ENCODE measurements at regions not wholly inside any gene's neighbourhood (a gene's known extent, or its start where the extent isn't known, plus 50 kb on each side); places are given as distances from the start of the nearest gene placed in this dataset.

DNA sequence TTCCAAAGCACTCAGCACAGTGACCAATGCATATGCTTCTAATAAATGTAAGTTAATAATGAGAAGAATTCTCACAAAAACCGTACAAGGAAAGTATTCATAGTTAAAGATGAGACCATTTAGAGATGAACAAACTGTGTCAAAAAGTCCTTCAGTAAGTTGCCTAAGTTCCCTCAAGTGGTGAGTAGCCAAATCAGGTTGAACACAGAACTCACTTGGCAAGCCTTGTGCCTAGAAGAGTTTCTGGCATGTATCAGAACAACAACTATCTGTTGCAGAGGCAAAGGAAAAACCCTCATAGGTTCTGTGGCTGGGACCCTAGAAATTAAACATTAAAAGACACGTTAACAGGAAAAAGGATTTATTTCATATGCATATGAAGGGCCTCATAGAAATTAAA, 129.6 kb upstream of the DOK5 start:
- no peak overlapping the region for H2AFZ ChIP-seq (ENCODE audit: low read length)
- H3K4me1 ChIP-seq (ENCODE audit: insufficient read depth, low read length): 0 out of 2 replicates have a peak, but pooled peaks cover under 1% of the 10 kb centered on the region
- no peaks in the 10 kb centered on the region for H4K20me1 ChIP-seq (ENCODE audit: insufficient read depth, low read length)
- ATAC-seq (no peak), FAIRE-seq (no peak), DNase-seq (ENCODE audit: low spot score) (no peak)
- intact Hi-C loops (cut with micrococcal nuclease; ENCODE audit: unreplicated experiment) (no loop called here), in situ Hi-C loops (cut with HindIII; ENCODE audit: extremely low pct_ligation_motif_present, low pct_unique_long_range_greater_than_20kb) (no loop called here)
- ChIA-PET CTCF (ENCODE audit: low intra/inter-chr PET ratio, low total read pairs) (no interaction called here), POLR2A (no interaction called here)
- WGBS (ENCODE audit: low lambda C conversion rate): 0% methylated on average over 2 of the region's 2 CpGs
- no peaks in the 10 kb centered on the region for H3K9me3 ChIP-seq (ENCODE audit: low read length)
- H3K27ac ChIP-seq (ENCODE audit: extremely low read length, insufficient read depth, low read length): no peak overlapping the region
- H3K36me3 ChIP-seq (replicated peaks in 1 of 2; ENCODE audit: control insufficient read depth in 1 of 2, insufficient read depth in 2 of 2, low read length in 2 of 2): no peaks in the 10 kb centered on the region
- H3K4me2 ChIP-seq (ENCODE audit: low read depth, low read length): no peak overlapping the region
- BruUV-seq (replicated peaks): no TSS peak
- H3K9ac ChIP-seq (ENCODE audit: insufficient read depth, low read depth, low read length): no peak overlapping the region
- H3K79me2 ChIP-seq (ENCODE audit: insufficient read depth, low read length): no peaks in the 10 kb centered on the region
- no peak overlapping the region for H3K4me3 ChIP-seq (replicated peaks in 1 of 3; ENCODE audit: insufficient read depth in 1 of 3, low read depth in 2 of 3, low read length in 3 of 3)
- TF ChIP-seq, protein P1, sequence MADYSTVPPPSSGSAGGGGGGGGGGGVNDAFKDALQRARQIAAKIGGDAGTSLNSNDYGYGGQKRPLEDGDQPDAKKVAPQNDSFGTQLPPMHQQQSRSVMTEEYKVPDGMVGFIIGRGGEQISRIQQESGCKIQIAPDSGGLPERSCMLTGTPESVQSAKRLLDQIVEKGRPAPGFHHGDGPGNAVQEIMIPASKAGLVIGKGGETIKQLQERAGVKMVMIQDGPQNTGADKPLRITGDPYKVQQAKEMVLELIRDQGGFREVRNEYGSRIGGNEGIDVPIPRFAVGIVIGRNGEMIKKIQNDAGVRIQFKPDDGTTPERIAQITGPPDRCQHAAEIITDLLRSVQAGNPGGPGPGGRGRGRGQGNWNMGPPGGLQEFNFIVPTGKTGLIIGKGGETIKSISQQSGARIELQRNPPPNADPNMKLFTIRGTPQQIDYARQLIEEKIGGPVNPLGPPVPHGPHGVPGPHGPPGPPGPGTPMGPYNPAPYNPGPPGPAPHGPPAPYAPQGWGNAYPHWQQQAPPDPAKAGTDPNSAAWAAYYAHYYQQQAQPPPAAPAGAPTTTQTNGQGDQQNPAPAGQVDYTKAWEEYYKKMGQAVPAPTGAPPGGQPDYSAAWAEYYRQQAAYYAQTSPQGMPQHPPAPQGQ (CRISPR knock-in tag; IDR thresholded peaks at IDR 0.05; ENCODE audit: borderline replicate concordance): no peak
- TF ChIP-seq, protein P2, sequence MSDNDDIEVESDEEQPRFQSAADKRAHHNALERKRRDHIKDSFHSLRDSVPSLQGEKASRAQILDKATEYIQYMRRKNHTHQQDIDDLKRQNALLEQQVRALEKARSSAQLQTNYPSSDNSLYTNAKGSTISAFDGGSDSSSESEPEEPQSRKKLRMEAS (IDR thresholded peaks at IDR 0.05): no peak
- TF ChIP-seq ZNF703 (CRISPR knock-in tag; IDR thresholded peaks at IDR 0.05; ENCODE audit: borderline replicate concordance) (no peak), HOXD1 (CRISPR knock-in tag; IDR thresholded peaks at IDR 0.05) (no peak)
- H3K27me3 ChIP-seq (ENCODE audit: control insufficient read depth in 1 of 2, insufficient read depth in 2 of 2, low read length in 2 of 2): no peaks in the 10 kb centered on the region

DNA sequence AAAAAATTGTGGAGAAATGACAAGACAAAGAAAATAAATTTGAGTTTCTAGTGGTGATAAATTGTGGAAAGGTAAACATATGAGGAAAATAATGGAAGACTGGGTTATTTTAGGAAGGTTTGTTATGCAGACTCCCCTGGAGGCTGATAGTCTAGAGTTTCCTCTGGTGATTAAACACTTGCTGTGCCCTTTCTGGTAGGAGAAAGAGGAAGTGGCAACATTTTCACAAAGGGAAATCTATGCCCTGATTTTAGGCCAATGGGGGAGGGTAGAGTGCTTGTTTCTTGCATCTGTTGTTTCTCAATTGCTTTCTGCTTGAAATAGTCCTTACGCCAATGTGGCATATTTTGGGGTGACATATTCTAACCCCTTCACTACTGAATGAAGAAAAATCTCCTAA, 129.1 kb upstream of the DOK5 start:
- POLR2A ChIA-PET: no interaction called here
- no peak for TF ChIP-seq ZNF225 (CRISPR knock-in tag; IDR thresholded peaks at IDR 0.05)
- TF ChIP-seq, protein P3, sequence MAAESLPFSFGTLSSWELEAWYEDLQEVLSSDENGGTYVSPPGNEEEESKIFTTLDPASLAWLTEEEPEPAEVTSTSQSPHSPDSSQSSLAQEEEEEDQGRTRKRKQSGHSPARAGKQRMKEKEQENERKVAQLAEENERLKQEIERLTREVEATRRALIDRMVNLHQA (CRISPR knock-in tag; IDR thresholded peaks at IDR 0.05): no peak
- TF ChIP-seq RAD21 (CRISPR knock-in tag; IDR thresholded peaks at IDR 0.05): no peak
- TF ChIP-seq, protein P4, sequence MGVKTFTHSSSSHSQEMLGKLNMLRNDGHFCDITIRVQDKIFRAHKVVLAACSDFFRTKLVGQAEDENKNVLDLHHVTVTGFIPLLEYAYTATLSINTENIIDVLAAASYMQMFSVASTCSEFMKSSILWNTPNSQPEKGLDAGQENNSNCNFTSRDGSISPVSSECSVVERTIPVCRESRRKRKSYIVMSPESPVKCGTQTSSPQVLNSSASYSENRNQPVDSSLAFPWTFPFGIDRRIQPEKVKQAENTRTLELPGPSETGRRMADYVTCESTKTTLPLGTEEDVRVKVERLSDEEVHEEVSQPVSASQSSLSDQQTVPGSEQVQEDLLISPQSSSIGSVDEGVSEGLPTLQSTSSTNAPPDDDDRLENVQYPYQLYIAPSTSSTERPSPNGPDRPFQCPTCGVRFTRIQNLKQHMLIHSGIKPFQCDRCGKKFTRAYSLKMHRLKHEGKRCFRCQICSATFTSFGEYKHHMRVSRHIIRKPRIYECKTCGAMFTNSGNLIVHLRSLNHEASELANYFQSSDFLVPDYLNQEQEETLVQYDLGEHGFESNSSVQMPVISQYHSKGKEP (CRISPR knock-in tag; IDR thresholded peaks at IDR 0.05): no peak
- TF ChIP-seq FLYWCH1 (CRISPR knock-in tag; IDR thresholded peaks at IDR 0.05): no peak
- no peak for TF ChIP-seq HMG20B (CRISPR knock-in tag; conservative IDR thresholded peaks at IDR 0.05)
- no peak for TF ChIP-seq SALL2 (CRISPR knock-in tag; IDR thresholded peaks at IDR 0.05)
- no peak for TF ChIP-seq ARNT2 (CRISPR knock-in tag; IDR thresholded peaks at IDR 0.05; ENCODE audit: low read depth)
- TF ChIP-seq SOX13 (IDR thresholded peaks at IDR 0.05): no peak
- TF ChIP-seq SOX13 (CRISPR knock-in tag; conservative IDR thresholded peaks at IDR 0.05 in 1 of 2, IDR thresholded peaks at IDR 0.05 in 1 of 2): no peak
- no peak for TF ChIP-seq ZNF124 (CRISPR knock-in tag; IDR thresholded peaks at IDR 0.05)

More for the DNA sequence above, 129.1 kb upstream of the DOK5 start:
- H3K9me3 ChIP-seq (ENCODE audit: low read length): no peaks in the 10 kb centered on the region
- in situ Hi-C loops (cut with HindIII; ENCODE audit: extremely low pct_ligation_motif_present, low pct_unique_long_range_greater_than_20kb): no loop called here
- H2AFZ ChIP-seq (ENCODE audit: low read length): no peak overlapping the region
- no peak for FAIRE-seq
- no peak overlapping the region for H3K4me3 ChIP-seq (replicated peaks in 1 of 3; ENCODE audit: insufficient read depth in 1 of 3, low read depth in 2 of 3, low read length in 3 of 3)
- no peaks in the 10 kb centered on the region for H4K20me1 ChIP-seq (ENCODE audit: insufficient read depth, low read length)
- no peaks in the 10 kb centered on the region for H3K79me2 ChIP-seq (ENCODE audit: insufficient read depth, low read length)
- H3K27ac ChIP-seq (ENCODE audit: extremely low read length, insufficient read depth, low read length): no peak overlapping the region
- no peak for ATAC-seq
- CTCF ChIA-PET (ENCODE audit: low intra/inter-chr PET ratio, low total read pairs): no interaction called here
- no TSS peak for BruUV-seq (replicated peaks)
- no peaks in the 10 kb centered on the region for H3K27me3 ChIP-seq (ENCODE audit: control insufficient read depth in 1 of 2, insufficient read depth in 2 of 2, low read length in 2 of 2)
- WGBS (ENCODE audit: low lambda C conversion rate): 53% methylated on average over 1 of the region's 1 CpG
- DNase-seq (ENCODE audit: low spot score): no peak
- no peaks in the 10 kb centered on the region for H3K36me3 ChIP-seq (replicated peaks in 1 of 2; ENCODE audit: control insufficient read depth in 1 of 2, insufficient read depth in 2 of 2, low read length in 2 of 2)
- intact Hi-C loops (cut with micrococcal nuclease; ENCODE audit: unreplicated experiment): no loop called here
- no peak overlapping the region for H3K4me2 ChIP-seq (ENCODE audit: low read depth, low read length)
- no peaks in the 10 kb centered on the region for H3K4me1 ChIP-seq (ENCODE audit: insufficient read depth, low read length)
- no peak overlapping the region for H3K9ac ChIP-seq (ENCODE audit: insufficient read depth, low read depth, low read length)
